ENCODE measurements at regions not wholly inside any gene's neighbourhood (a gene's known extent, or its start where the extent isn't known, plus 50 kb on each side); places are given as distances from the start of the nearest gene placed in this dataset.

- TF ChIP-seq CTCF (IDR thresholded peaks at IDR 0.05) (no peak), POLR2A (IDR thresholded peaks at IDR 0.05) (no peak), EP300 (IDR thresholded peaks at IDR 0.05) (no peak)
Measured at GRCh38 chr4:35897808-35898207, 346.5 kb downstream of the ARAP2 start.
